ENCODE measurements at regions not wholly inside any gene's neighbourhood (a gene's known extent, or its start where the extent isn't known, plus 50 kb on each side); places are given as distances from the start of the nearest gene placed in this dataset.

GRCh38 chr2:48205137-48205798 is 109.2 kb upstream of the FOXN2 start:
- TF ChIP-seq CTCF (conservative IDR thresholded peaks at IDR 0.05 in 1 of 2, IDR thresholded peaks at IDR 0.05 in 1 of 2; ENCODE audit: low read depth in 1 of 2, low read length in 2 of 2) = peak in 1 of 2 donors; percentile 17
- no peak for TF ChIP-seq EZH2 (IDR thresholded peaks at IDR 0.05; ENCODE audit: low read length, missing control alignments)
